RPMI7951 (cell line): ENCODE measurements at regions not wholly inside any gene's neighbourhood (a gene's known extent, or its start where the extent isn't known, plus 50 kb on each side); places are given as distances from the start of the nearest gene placed in this dataset.
A peak's percentile ranks its signal among the peaks of the same experiment; 100 is the strongest.
"Not testable (repeated sequence)": the region's sequence is repeated elsewhere in the genome, so short reads cannot be mapped to it uniquely, and the experiment has no call there.

Experiments
- DNase-seq: peaks from one replicate; pipeline ENCODE4 v3.0.0-alpha.2; 2012; ENCODE audit warnings: low read depth

- DNase-seq: no peak
Observed at GRCh38 chr3:59503441-59503840, 453.6 kb upstream of the CFAP20DC start.

- peak; percentile 88 for DNase-seq
Observed at GRCh38 chr3:59502806-59503205, 453.0 kb upstream of the CFAP20DC start.

- DNase-seq: no peak
Observed at GRCh38 chr3:59499954-59500353, 450.1 kb upstream of the CFAP20DC start.

GRCh38 chr3:59499000-59499399 is 449.2 kb upstream of the CFAP20DC start:
- peak; percentile 70 for DNase-seq

GRCh38 chr3:59496250-59496649 is 446.4 kb upstream of the CFAP20DC start:
- no peak for DNase-seq

GRCh38 chr3:59494969-59495368 is 445.1 kb upstream of the CFAP20DC start:
- not testable (repeated sequence) for DNase-seq

- no peak for DNase-seq
Observed at GRCh38 chr3:59486520-59486919, 436.7 kb upstream of the CFAP20DC start.

GRCh38 chr3:59483191-59483590 is 433.4 kb upstream of the CFAP20DC start:
- DNase-seq: no peak

GRCh38 chr3:59482684-59483083 is 432.9 kb upstream of the CFAP20DC start:
- DNase-seq: peak; percentile 77

- peak; percentile 33 for DNase-seq
Observed at GRCh38 chr3:59481776-59482400, 432.1 kb upstream of the CFAP20DC start.

GRCh38 chr3:59480486-59480995 is 430.7 kb upstream of the CFAP20DC start:
- DNase-seq: peak; percentile 95

GRCh38 chr3:59473636-59474035 is 423.8 kb upstream of the CFAP20DC start:
- no peak for DNase-seq

GRCh38 chr3:59472541-59472940 is 422.7 kb upstream of the CFAP20DC start:
- DNase-seq: peak; percentile 34

GRCh38 chr3:59469948-59470723 is 420.3 kb upstream of the CFAP20DC start:
- peak; percentile 97 for DNase-seq

- no peak for DNase-seq
Observed at GRCh38 chr3:59467476-59467875, 417.7 kb upstream of the CFAP20DC start.

- no peak for DNase-seq
Observed at GRCh38 chr3:59464187-59464586, 414.4 kb upstream of the CFAP20DC start.

GRCh38 chr3:59463253-59463652 is 413.4 kb upstream of the CFAP20DC start:
- DNase-seq: no peak

- no peak for DNase-seq
Observed at GRCh38 chr3:59460068-59460467, 410.2 kb upstream of the CFAP20DC start.

- no peak for DNase-seq
Observed at GRCh38 chr3:59456852-59457485, 407.1 kb upstream of the CFAP20DC start.

- DNase-seq: peak; percentile 51
Observed at GRCh38 chr3:59451800-59452746, 402.2 kb upstream of the CFAP20DC start.

- peak; percentile 72 for DNase-seq
Observed at GRCh38 chr3:59450946-59451763, 401.3 kb upstream of the CFAP20DC start.
